Panc1 (cell line): ENCODE measurements at regions not wholly inside any gene's neighbourhood (a gene's known extent, or its start where the extent isn't known, plus 50 kb on each side); places are given as distances from the start of the nearest gene placed in this dataset.

Experiments
- ATAC-seq: fragments of 200-7000 bp; cut with Tn5 transposase; 2 replicates; pipeline ENCODE4 v1.9.1; 2020; ENCODE audit warnings: mild to moderate bottlenecking, moderate library complexity
- BruUV-seq: library from RNA; stranded (reverse); fragments of 400-500 nt; replicated peaks from 2 replicates; lab custom pipeline; 2021; lab: Mats Ljungman, UMichigan
- CTCF ChIA-PET: fragments of 300-600 bp; sonication (Branson Sonifier 250); formaldehyde crosslinking; loops from one replicate; lab custom pipeline; 2022; ENCODE audit warnings: antibody characterized with exemption; lab: Charles Lee
- POLR2A ChIA-PET: fragments of 300-600 bp; sonication (Branson Sonifier 250); formaldehyde crosslinking; loops from one replicate; lab custom pipeline; 2022; ENCODE audit warnings: antibody characterized with exemption; lab: Charles Lee
- DNase-seq: peaks from one replicate; pipeline ENCODE4 v3.0.0-alpha.2; 2010; ENCODE audit warnings: low read depth, low spot score
- H3K27ac ChIP-seq: 2 replicates; pipeline ENCODE4 v1.5.1; 2011; ENCODE audit warnings: mild to moderate bottlenecking, low read length, inconsistent platforms
- H3K27me3 ChIP-seq: fragments of 200-500 bp; sonication (Bioruptor generic); 2 replicates; pipeline ENCODE4 v1.6.0; 2014; ENCODE audit warnings: low read length, inconsistent platforms; ENCODE audit not compliant: control insufficient read depth, insufficient read depth
- H3K36me3 ChIP-seq: fragments of 200-500 bp; sonication (Bioruptor generic); 2 replicates; pipeline ENCODE4 v1.5.1; 2014; ENCODE audit warnings: inconsistent platforms, mild to moderate bottlenecking, low read length, moderate library complexity; ENCODE audit not compliant: control insufficient read depth, insufficient read depth
- H3K4me1 ChIP-seq: 2 replicates; pipeline ENCODE4 v1.5.1; 2011; ENCODE audit warnings: inconsistent platforms, mild to moderate bottlenecking, low read length, moderate library complexity; ENCODE audit not compliant: control insufficient read depth, insufficient read depth
- H3K4me3 ChIP-seq, 2 experiments: 2 replicates each; pipeline ENCODE4 v1.5.1; 2011 to 2012; ENCODE audit warnings: low read depth in 2 of 2, low read length in 2 of 2, mild to moderate bottlenecking in 2 of 2, inconsistent platforms in 1 of 2, moderate library complexity in 1 of 2
- H3K9me3 ChIP-seq: fragments of 200-500 bp; sonication (Bioruptor generic); 2 replicates; pipeline ENCODE4 v1.5.1; 2014; ENCODE audit warnings: low read depth, mild to moderate bottlenecking, inconsistent platforms, low read length, moderate library complexity; ENCODE audit not compliant: control insufficient read depth, insufficient read depth
- CTCF ChIP-seq: fragments of 450-650 bp; IDR thresholded peaks from 2 replicates; pipeline ENCODE4 v1.5.1; 2017; ENCODE audit warnings: mild to moderate bottlenecking
- POLR2AphosphoS5 ChIP-seq: IDR thresholded peaks from 2 replicates; pipeline ENCODE4 v1.6.1; 2012; ENCODE audit warnings: mild to moderate bottlenecking, low read depth, low read length, moderate library complexity
- REST ChIP-seq, 2 experiments: IDR thresholded peaks; 2 replicates each; pipeline ENCODE4 v1.6.1; 2011 to 2012; ENCODE audit warnings: low read depth in 2 of 2, control low read depth in 1 of 2, low read length in 1 of 2, mild to moderate bottlenecking in 1 of 2, moderate library complexity in 1 of 2; ENCODE audit not compliant: insufficient read depth in 1 of 2
- SIN3A ChIP-seq: IDR thresholded peaks from 2 replicates; pipeline ENCODE4 v1.6.1; 2012; ENCODE audit warnings: low read depth, mild to moderate bottlenecking, low read length, moderate library complexity, borderline replicate concordance; ENCODE audit not compliant: insufficient read depth
- TCF7L2 ChIP-seq: IDR thresholded peaks from 2 replicates; pipeline ENCODE4 v1.6.1; 2011; ENCODE audit warnings: mild to moderate bottlenecking, low read depth, low read length, inconsistent platforms
- in situ Hi-C: cut with HindIII; loops from 2 replicates; pipeline ENCODE4 v1.10.0; 2016; ENCODE audit warnings: low sequenced_read_pairs, low pct_unique_long_range_greater_than_20kb
- intact Hi-C: fragments of 100-400 bp; cut with micrococcal nuclease; formaldehyde crosslinking; loops from one replicate; pipeline ENCODE4 v1.10.0; 2022; ENCODE audit not compliant: unreplicated experiment

- Histone ChIP-seq H3K27ac (no peak overlapping the region), H3K4me3 (no peak overlapping the region), H3K9me3 (no peaks in the 10 kb centered on the region), H3K36me3 (no peaks in the 10 kb centered on the region; the same call in 1 of the 2 replicates), H3K4me1 (no peaks in the 10 kb centered on the region), H3K27me3 (no peaks in the 10 kb centered on the region)
- in situ Hi-C loops (no loop called here), intact Hi-C loops (no loop called here)
- POLR2A ChIA-PET = no interaction called here
- DNase-seq (no peak), ATAC-seq (no peak)
- TF ChIP-seq POLR2AphosphoS5 = no peak
- no peak for TF ChIP-seq SIN3A
- TF ChIP-seq CTCF = no peak
- TF ChIP-seq TCF7L2 = no peak
- TF ChIP-seq REST (IDR thresholded peaks at IDR 0.05; ENCODE audit: insufficient read depth in 1 of 2, low read depth in 2 of 2, low read length in 1 of 2) = no peak
- CTCF ChIA-PET = no interaction called here
- BruUV-seq = no TSS peak
Observed at GRCh38 chr3:110184536-110184935, 847.2 kb upstream of the DPPA4 start.

- POLR2A ChIA-PET = no interaction called here
Observed at GRCh38 chr3:110193074-110193473, 855.7 kb upstream of the DPPA4 start.

More at GRCh38 chr3:110193074-110193473, 855.7 kb upstream of the DPPA4 start:
- in situ Hi-C loops = no loop called here
- no peak for DNase-seq
- CTCF ChIA-PET = no interaction called here
- peaks cover 6% of the 10 kb centered on the region; the same call in 1 of the 2 replicates for H3K9me3 ChIP-seq
- no peak overlapping the region for H3K4me3 ChIP-seq
- H3K4me1 ChIP-seq = no peaks in the 10 kb centered on the region
- no peaks in the 10 kb centered on the region for H3K36me3 ChIP-seq
- TF ChIP-seq TCF7L2 (no peak), CTCF (no peak), REST (IDR thresholded peaks at IDR 0.05; ENCODE audit: insufficient read depth in 1 of 2, low read depth in 2 of 2, low read length in 1 of 2) (no peak), POLR2AphosphoS5 (no peak)
- intact Hi-C loops = no loop called here
- no peak for ATAC-seq
- H3K27ac ChIP-seq = no peak overlapping the region
- BruUV-seq = no TSS peak
- H3K27me3 ChIP-seq = no peaks in the 10 kb centered on the region
